SK-N-SH (cell line): ENCODE measurements at regions not wholly inside any gene's neighbourhood (a gene's known extent, or its start where the extent isn't known, plus 50 kb on each side); places are given as distances from the start of the nearest gene placed in this dataset.

Experiments
- CTCF ChIA-PET: fragments of 300-600, 350-600 bp; formaldehyde crosslinking; extraction: SDS; loops from one replicate; lab custom pipeline; 2021; lab: Yijun Ruan, JAX
- POLR2A ChIA-PET: fragments of 350-600 bp; sonication (Branson Sonifier 250); formaldehyde crosslinking; extraction: SDS; loops from one replicate; lab custom pipeline; 2020; ENCODE audit warnings: antibody characterized with exemption, inconsistent platforms; lab: Yijun Ruan, JAX
- DNase-seq: peaks from one replicate; pipeline ENCODE4 v3.0.0; 2012
- H2AFZ ChIP-seq: fragments of 200-600 bp; sonication (generic); 2 replicates; pipeline ENCODE4 v1.8.1; 2016; ENCODE audit warnings: antibody characterized with exemption, mild to moderate bottlenecking, low read depth
- H3F3A ChIP-seq: fragments of 200-600 bp; sonication (generic); replicated peaks from 2 replicates; pipeline ENCODE3; 2016; ENCODE audit warnings: antibody characterized with exemption, mild to moderate bottlenecking; ENCODE audit not compliant: insufficient read depth
- H3K27ac ChIP-seq, 2 experiments: fragments of 200-500 bp in 1 of 2; fragments of 200-600 bp in 1 of 2; sonication (Bioruptor generic) in 1 of 2; sonication (generic), shearing (Covaris generic) in 1 of 2; 2 replicates each; pipeline versions ENCODE4 v1.5.1 to v1.6.1; 2014 to 2016; ENCODE audit warnings: low read depth in 2 of 2, inconsistent platforms in 1 of 2, low read length in 1 of 2, mild to moderate bottlenecking in 1 of 2, mixed read lengths in 1 of 2
- H3K27me3 ChIP-seq: fragments of 200-600 bp; sonication (generic), shearing (Covaris generic); 2 replicates; pipeline ENCODE4 v1.6.1; 2016; ENCODE audit warnings: mixed run types; ENCODE audit not compliant: insufficient read depth
- H3K36me3 ChIP-seq, 2 experiments: fragments of 200-500 bp in 1 of 2; fragments of 200-600 bp in 1 of 2; sonication (Bioruptor generic) in 1 of 2; sonication (generic) in 1 of 2; replicated peaks in 1 of 2; 2 replicates each; pipeline versions ENCODE3 to v1.5.1; 2014 to 2016; ENCODE audit warnings: low read length in 1 of 2, mild to moderate bottlenecking in 1 of 2; ENCODE audit not compliant: insufficient read depth in 2 of 2, control insufficient read depth in 1 of 2
- H3K4me1 ChIP-seq, 2 experiments: fragments of 200-500 bp in 1 of 2; fragments of 200-600 bp in 1 of 2; sonication (Bioruptor generic) in 1 of 2; sonication (generic), shearing (Covaris generic) in 1 of 2; 2 replicates each; pipeline versions ENCODE4 v1.5.1 to v1.6.1; 2014 to 2016; ENCODE audit warnings: low read depth in 1 of 2, low read length in 1 of 2, mixed run types in 1 of 2; ENCODE audit not compliant: insufficient read depth in 2 of 2, control insufficient read depth in 1 of 2
- H3K4me2 ChIP-seq: fragments of 200-600 bp; sonication (generic), shearing (Covaris generic); 2 replicates; pipeline ENCODE4 v1.6.1; 2017; ENCODE audit warnings: mixed run types
- H3K4me3 ChIP-seq, 2 experiments: fragments of 200-500 bp in 1 of 2; fragments of 200-600 bp in 1 of 2; sonication (Bioruptor generic) in 1 of 2; sonication (generic), shearing (Covaris generic) in 1 of 2; 2 replicates each; pipeline versions ENCODE4 v1.5.1 to v1.8.1; 2014 to 2016; ENCODE audit warnings: low read depth in 2 of 2, inconsistent platforms in 1 of 2, low read length in 1 of 2, mild to moderate bottlenecking in 1 of 2, mixed read lengths in 1 of 2, moderate library complexity in 1 of 2
- H3K79me2 ChIP-seq: fragments of 200-600 bp; sonication (generic); 2 replicates; pipeline ENCODE4 v1.8.1; 2017; ENCODE audit warnings: mild to moderate bottlenecking; ENCODE audit not compliant: insufficient read depth
- H3K9ac ChIP-seq: fragments of 200-600 bp; sonication (generic); 2 replicates; pipeline ENCODE4 v1.6.1; 2017; ENCODE audit warnings: mixed run types
- H3K9me2 ChIP-seq: fragments of 200-600 bp; sonication (generic); 2 replicates; pipeline ENCODE4 v1.6.1; 2017; ENCODE audit warnings: mixed run types
- H3K9me3 ChIP-seq: fragments of 200-600 bp; sonication (generic); 2 replicates; pipeline ENCODE4 v1.6.1; 2017; ENCODE audit warnings: mixed run types, mild to moderate bottlenecking, moderate library complexity
- H4K20me1 ChIP-seq: fragments of 200-600 bp; sonication (generic); 2 replicates; pipeline ENCODE4 v1.6.1; 2017; ENCODE audit warnings: mild to moderate bottlenecking, mixed run types; ENCODE audit not compliant: insufficient read depth
- ELF1 ChIP-seq: IDR thresholded peaks from 2 replicates; pipeline ENCODE4 v1.4.0; 2012
- FOSL2 ChIP-seq: IDR thresholded peaks from 2 replicates; pipeline ENCODE4 v1.4.0; 2012; ENCODE audit warnings: low read depth, mild to moderate bottlenecking, moderate library complexity, borderline replicate concordance
- MEF2A ChIP-seq: IDR thresholded peaks from 2 replicates; pipeline ENCODE4 v1.4.0; 2012; ENCODE audit warnings: low read depth, borderline replicate concordance
- RAD21 ChIP-seq: IDR thresholded peaks from 2 replicates; pipeline ENCODE4 v1.6.1; 2012; ENCODE audit warnings: mild to moderate bottlenecking, low read length
- RCOR1 ChIP-seq: fragments of 150-350 bp; IDR thresholded peaks from 2 replicates; pipeline ENCODE4 v1.6.1; 2017; ENCODE audit warnings: antibody characterized with exemption, low read length
- SMC3 ChIP-seq: IDR thresholded peaks from 2 replicates; pipeline ENCODE4 v1.6.1; 2012; ENCODE audit warnings: low read depth, low read length, improper control_type of control experiment
- WGBS: methylation state at CpG from one replicate; pipeline ENCODE4 v1.1.6; 2017; ENCODE audit warnings: low lambda C conversion rate; 5-methylcytosine and 5-hydroxymethylcytosine counted together
- TF ChIP-seq, protein P1 (sequence below): IDR thresholded peaks from 2 replicates; pipeline ENCODE4; 2012
- TF ChIP-seq, protein P2 (sequence below): IDR thresholded peaks from 2 replicates; pipeline ENCODE4 v1.6.1; 2012; ENCODE audit warnings: mild to moderate bottlenecking, low read depth, low read length, moderate library complexity
- TF ChIP-seq, protein P3 (sequence below): IDR thresholded peaks from 2 replicates; pipeline ENCODE4 v1.4.0; 2012; ENCODE audit warnings: low read depth, borderline replicate concordance

DNA sequence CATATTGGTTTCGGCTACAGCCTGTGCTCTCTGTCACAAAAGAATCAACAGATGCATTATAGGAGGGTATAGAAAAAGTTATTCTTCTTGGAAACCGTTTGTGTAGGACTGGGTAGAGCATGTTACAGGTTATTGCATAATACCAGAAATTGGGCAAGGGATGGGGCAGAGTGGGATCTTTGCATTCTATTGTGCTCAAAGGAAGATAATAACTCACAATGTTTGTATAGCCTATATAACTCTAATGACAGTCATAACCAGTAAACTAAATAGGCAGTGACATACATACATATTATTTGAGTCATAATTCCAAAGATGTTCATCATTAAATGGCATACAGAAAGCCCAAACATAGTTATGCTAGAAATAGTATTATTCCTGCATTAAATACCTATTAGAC, 179.7 kb downstream of the XPNPEP1 start:
- POLR2A ChIA-PET = no interaction called here
- no peaks in the 10 kb centered on the region for H3K9me3 ChIP-seq

More for the DNA sequence above, 179.7 kb downstream of the XPNPEP1 start:
- H3K79me2 ChIP-seq = no peaks in the 10 kb centered on the region
- H3K4me1 ChIP-seq = no peaks in the 10 kb centered on the region
- H3K27ac ChIP-seq = no peak overlapping the region
- no peak for DNase-seq
- no peaks in the 10 kb centered on the region for H3K36me3 ChIP-seq
- H2AFZ ChIP-seq = no peak overlapping the region
- CTCF ChIA-PET = interaction anchor here (0.6 to 1.8 kb wide), 2 partner anchors 30 to 728 kb away, joined by 3 to 6 read pairs; no protein-coding TSS in a partner anchor
- H3K4me3 ChIP-seq = no peak overlapping the region
- H3K27me3 ChIP-seq = no peaks in the 10 kb centered on the region
- no peaks in the 10 kb centered on the region for H4K20me1 ChIP-seq
- 29% methylated on average over 2 of the region's 2 CpGs for WGBS
- H3F3A ChIP-seq = no peaks in the 10 kb centered on the region
- no peak for TF ChIP-seq RAD21
- TF ChIP-seq FOSL2 = no peak
- no peak for TF ChIP-seq ELF1
- TF ChIP-seq, protein P1, sequence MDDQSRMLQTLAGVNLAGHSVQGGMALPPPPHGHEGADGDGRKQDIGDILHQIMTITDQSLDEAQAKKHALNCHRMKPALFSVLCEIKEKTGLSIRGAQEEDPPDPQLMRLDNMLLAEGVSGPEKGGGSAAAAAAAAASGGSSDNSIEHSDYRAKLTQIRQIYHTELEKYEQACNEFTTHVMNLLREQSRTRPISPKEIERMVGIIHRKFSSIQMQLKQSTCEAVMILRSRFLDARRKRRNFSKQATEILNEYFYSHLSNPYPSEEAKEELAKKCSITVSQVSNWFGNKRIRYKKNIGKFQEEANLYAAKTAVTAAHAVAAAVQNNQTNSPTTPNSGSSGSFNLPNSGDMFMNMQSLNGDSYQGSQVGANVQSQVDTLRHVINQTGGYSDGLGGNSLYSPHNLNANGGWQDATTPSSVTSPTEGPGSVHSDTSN = no peak
- TF ChIP-seq, protein P2, sequence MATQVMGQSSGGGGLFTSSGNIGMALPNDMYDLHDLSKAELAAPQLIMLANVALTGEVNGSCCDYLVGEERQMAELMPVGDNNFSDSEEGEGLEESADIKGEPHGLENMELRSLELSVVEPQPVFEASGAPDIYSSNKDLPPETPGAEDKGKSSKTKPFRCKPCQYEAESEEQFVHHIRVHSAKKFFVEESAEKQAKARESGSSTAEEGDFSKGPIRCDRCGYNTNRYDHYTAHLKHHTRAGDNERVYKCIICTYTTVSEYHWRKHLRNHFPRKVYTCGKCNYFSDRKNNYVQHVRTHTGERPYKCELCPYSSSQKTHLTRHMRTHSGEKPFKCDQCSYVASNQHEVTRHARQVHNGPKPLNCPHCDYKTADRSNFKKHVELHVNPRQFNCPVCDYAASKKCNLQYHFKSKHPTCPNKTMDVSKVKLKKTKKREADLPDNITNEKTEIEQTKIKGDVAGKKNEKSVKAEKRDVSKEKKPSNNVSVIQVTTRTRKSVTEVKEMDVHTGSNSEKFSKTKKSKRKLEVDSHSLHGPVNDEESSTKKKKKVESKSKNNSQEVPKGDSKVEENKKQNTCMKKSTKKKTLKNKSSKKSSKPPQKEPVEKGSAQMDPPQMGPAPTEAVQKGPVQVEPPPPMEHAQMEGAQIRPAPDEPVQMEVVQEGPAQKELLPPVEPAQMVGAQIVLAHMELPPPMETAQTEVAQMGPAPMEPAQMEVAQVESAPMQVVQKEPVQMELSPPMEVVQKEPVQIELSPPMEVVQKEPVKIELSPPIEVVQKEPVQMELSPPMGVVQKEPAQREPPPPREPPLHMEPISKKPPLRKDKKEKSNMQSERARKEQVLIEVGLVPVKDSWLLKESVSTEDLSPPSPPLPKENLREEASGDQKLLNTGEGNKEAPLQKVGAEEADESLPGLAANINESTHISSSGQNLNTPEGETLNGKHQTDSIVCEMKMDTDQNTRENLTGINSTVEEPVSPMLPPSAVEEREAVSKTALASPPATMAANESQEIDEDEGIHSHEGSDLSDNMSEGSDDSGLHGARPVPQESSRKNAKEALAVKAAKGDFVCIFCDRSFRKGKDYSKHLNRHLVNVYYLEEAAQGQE = no peak
- TF ChIP-seq MEF2A = no peak
- TF ChIP-seq SMC3 = no peak
- no peak for TF ChIP-seq RCOR1
- TF ChIP-seq, protein P3, sequence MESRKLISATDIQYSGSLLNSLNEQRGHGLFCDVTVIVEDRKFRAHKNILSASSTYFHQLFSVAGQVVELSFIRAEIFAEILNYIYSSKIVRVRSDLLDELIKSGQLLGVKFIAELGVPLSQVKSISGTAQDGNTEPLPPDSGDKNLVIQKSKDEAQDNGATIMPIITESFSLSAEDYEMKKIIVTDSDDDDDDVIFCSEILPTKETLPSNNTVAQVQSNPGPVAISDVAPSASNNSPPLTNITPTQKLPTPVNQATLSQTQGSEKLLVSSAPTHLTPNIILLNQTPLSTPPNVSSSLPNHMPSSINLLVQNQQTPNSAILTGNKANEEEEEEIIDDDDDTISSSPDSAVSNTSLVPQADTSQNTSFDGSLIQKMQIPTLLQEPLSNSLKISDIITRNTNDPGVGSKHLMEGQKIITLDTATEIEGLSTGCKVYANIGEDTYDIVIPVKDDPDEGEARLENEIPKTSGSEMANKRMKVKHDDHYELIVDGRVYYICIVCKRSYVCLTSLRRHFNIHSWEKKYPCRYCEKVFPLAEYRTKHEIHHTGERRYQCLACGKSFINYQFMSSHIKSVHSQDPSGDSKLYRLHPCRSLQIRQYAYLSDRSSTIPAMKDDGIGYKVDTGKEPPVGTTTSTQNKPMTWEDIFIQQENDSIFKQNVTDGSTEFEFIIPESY = no peak
- H3K9me2 ChIP-seq = no peaks in the 10 kb centered on the region
- H3K9ac ChIP-seq = no peak overlapping the region
- H3K4me2 ChIP-seq = no peak overlapping the region
